Left ventricle myocardium inferior (tissue), 1 donor: ENCODE measurements at regions not wholly inside any gene's neighbourhood (a gene's known extent, or its start where the extent isn't known, plus 50 kb on each side); places are given as distances from the start of the nearest gene placed in this dataset.

Experiments used
- DNase-seq: peaks from one replicate; pipeline ENCODE4 v3.0.0-alpha.2; 2020
- H3K27ac ChIP-seq: fragments of 200-600 bp; replicated peaks from 2 replicates; pipeline ENCODE4 v1.8.0; 2021
- H3K27me3 ChIP-seq: fragments of 200-600 bp; 2 replicates; pipeline ENCODE4 v1.8.0; 2021; ENCODE audit warnings: low read depth
- H3K36me3 ChIP-seq: fragments of 200-600 bp; 2 replicates; pipeline ENCODE4 v1.8.0; 2021
- H3K4me1 ChIP-seq: fragments of 200-600 bp; 2 replicates; pipeline ENCODE4 v1.8.0; 2021
- H3K4me3 ChIP-seq: fragments of 200-600 bp; 2 replicates; pipeline ENCODE4 v1.8.0; 2021; ENCODE audit warnings: mild to moderate bottlenecking, moderate library complexity
- H3K9me3 ChIP-seq: fragments of 200-600 bp; replicated peaks from 2 replicates; pipeline ENCODE4 v1.8.0; 2021
- intact Hi-C: fragments of 100-400 bp; cut with micrococcal nuclease; formaldehyde crosslinking; loops from one replicate; pipeline ENCODE4 v1.11.0; 2022
- TF ChIP-seq, protein P1 (sequence below): fragments of 200-600 bp; IDR thresholded peaks from 2 replicates; pipeline ENCODE4 v1.8.0; 2021; ENCODE audit warnings: antibody characterized with exemption, mild to moderate bottlenecking, borderline replicate concordance
- donor health status: DM: no; HTN: yes; CAD: no; lungs with severe emphysema.

DNA sequence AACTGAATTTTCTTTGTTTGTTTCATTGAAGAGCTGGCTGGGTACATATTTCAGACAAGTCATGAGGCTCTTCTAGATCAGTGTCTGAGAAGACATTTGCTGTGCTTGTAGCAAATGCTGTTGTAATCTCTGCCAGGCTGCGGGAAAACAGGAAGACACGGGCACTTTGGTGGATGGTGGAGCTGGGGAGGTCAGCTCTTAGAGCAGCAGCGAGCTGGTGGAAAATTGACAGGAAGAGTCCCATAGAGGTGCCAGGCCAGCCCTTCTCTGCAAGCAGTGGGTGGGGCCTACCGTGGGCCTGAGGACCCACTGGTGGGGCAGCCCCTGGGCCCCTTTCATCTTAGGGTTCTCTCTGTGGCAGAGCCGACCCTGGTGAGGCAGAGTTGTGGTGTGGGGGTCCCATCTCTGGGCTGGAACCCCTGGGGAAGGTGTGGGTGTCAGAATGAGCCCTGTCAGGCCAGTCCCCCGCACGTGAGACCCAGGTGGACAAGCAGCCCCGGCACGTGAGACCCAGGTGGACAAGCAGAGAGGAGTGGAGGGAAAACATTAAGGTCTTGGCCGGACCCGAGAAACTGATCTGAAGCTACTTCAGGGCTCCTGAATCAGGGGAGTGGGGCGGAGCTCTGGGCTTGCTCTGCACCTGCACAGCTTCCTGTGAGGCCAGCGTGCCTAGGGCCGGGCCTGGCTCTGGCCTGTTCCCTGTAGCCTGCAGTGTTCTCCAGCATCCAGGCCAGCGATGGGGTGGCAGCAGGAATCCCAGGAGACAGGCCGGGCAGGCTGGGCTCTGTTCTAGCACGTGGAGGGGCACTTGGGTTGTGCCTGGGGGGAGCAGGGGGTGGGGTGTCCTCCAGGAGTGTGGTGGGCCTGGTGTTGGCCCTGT is 273.5 kb upstream of the HDAC4 start:
- DNase-seq: no peak
- Histone ChIP-seq H3K4me3 (no peak overlapping the region), H3K27ac (no peak overlapping the region), H3K9me3 (no peaks in the 10 kb centered on the region), H3K36me3 (no peaks in the 10 kb centered on the region), H3K4me1 (no peaks in the 10 kb centered on the region), H3K27me3 (peaks cover 43% of the 10 kb centered on the region)
- intact Hi-C loops: no loop called here
- TF ChIP-seq, protein P1, sequence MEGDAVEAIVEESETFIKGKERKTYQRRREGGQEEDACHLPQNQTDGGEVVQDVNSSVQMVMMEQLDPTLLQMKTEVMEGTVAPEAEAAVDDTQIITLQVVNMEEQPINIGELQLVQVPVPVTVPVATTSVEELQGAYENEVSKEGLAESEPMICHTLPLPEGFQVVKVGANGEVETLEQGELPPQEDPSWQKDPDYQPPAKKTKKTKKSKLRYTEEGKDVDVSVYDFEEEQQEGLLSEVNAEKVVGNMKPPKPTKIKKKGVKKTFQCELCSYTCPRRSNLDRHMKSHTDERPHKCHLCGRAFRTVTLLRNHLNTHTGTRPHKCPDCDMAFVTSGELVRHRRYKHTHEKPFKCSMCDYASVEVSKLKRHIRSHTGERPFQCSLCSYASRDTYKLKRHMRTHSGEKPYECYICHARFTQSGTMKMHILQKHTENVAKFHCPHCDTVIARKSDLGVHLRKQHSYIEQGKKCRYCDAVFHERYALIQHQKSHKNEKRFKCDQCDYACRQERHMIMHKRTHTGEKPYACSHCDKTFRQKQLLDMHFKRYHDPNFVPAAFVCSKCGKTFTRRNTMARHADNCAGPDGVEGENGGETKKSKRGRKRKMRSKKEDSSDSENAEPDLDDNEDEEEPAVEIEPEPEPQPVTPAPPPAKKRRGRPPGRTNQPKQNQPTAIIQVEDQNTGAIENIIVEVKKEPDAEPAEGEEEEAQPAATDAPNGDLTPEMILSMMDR: no peak

DNA sequence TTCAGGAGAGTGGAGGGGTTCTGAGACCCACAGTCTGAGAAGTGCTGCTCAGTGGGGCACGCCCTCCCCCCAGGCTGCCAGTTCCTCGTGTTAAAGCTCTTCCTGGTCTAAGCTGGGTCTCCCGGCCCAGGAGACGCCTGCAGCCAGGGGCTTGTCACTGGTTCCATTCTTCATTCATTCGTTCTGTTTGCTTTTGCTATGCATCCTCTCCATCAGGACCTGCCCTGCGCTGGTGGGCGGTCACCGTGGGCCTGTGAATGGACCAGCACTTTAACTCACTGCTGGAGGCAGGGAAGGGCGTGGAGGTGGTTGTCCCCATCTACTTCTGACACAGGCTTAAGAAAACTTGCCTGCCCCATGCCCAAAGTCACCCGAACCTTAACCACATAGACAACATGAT is 272.8 kb upstream of the HDAC4 start:
- H3K36me3 ChIP-seq: no peaks in the 10 kb centered on the region
- intact Hi-C loops: no loop called here
- TF ChIP-seq, protein P1: no peak
- no peaks in the 10 kb centered on the region for H3K9me3 ChIP-seq
- no peak overlapping the region for H3K27ac ChIP-seq
- no peaks in the 10 kb centered on the region for H3K4me1 ChIP-seq
- H3K27me3 ChIP-seq: peaks cover 37% of the 10 kb centered on the region
- DNase-seq: no peak
- H3K4me3 ChIP-seq: no peak overlapping the region

DNA sequence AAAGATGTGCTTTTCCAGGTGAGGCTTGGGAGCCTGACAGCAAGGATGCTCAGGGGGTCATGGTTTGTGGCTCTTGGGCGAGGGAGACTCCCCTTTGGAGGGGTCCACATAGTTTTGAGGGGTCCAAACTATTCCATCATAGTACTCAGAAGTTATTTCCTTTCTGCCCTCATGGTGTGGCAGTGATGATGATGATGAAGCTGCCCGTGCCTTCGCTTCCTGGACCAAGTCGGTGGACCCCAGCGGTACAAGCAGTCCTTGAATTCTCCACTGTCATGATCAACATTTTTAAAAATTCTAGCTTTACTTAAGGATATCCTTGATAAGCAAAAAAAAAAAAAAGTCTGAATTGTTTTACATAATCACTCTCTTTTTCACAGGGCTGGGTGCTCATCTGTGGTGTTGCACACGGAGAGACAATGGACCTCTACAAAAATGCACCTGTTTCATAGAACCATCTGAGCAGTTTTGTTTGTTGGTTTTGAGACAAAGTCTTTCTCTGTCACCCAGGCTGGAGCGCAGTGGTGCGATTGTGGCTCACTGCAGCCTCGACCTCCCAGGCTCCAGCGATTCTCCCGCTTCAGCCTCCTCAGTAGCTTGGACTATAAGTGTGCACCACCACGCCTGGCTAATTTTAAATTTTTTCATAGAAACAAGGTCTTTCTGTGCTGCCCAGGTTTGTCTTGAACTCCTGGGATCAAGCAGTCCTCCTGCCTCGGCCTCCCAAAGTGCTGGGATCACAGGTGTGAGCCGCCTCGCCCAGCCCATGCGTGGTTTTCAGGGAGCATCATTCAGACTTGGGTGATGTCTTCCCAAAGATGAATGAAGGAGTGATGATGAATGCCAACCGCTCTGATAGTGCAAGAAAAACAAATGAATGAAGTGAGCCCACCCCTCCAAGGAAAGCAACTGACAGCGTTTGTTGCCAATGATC is 271.4 kb upstream of the HDAC4 start:
- TF ChIP-seq, protein P1: no peak
- no peaks in the 10 kb centered on the region for H3K9me3 ChIP-seq
- H3K27ac ChIP-seq: no peak overlapping the region
- H3K36me3 ChIP-seq: no peaks in the 10 kb centered on the region
- peaks cover 31% of the 10 kb centered on the region for H3K27me3 ChIP-seq
- H3K4me3 ChIP-seq: no peak overlapping the region
- no peaks in the 10 kb centered on the region for H3K4me1 ChIP-seq
- intact Hi-C loops: no loop called here
- DNase-seq: no peak

DNA sequence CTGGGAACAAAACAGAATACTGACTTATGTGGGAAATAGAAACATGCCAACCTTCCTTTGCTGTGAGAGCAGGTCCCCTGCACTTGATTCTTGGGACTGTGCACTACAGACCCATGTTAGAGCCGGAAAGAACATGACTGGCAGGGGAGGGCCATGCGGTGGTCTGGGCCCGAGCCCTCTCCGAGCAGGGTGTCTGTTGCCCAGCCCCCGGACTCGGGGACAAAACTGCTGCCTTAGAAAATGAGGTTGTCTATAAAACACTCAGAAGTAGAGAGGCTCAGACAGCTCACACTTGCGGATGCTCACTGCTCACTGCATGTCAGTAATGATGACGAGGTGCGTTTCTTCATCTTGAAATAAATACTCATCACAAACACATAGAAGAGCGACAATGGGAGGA is 270.7 kb upstream of the HDAC4 start:
- peaks cover 32% of the 10 kb centered on the region for H3K27me3 ChIP-seq
- no peak for DNase-seq
- TF ChIP-seq, protein P1: no peak
- H3K36me3 ChIP-seq: no peaks in the 10 kb centered on the region
- H3K27ac ChIP-seq: no peak overlapping the region
- intact Hi-C loops: no loop called here
- H3K9me3 ChIP-seq: no peaks in the 10 kb centered on the region
- no peak overlapping the region for H3K4me3 ChIP-seq
- no peaks in the 10 kb centered on the region for H3K4me1 ChIP-seq

DNA sequence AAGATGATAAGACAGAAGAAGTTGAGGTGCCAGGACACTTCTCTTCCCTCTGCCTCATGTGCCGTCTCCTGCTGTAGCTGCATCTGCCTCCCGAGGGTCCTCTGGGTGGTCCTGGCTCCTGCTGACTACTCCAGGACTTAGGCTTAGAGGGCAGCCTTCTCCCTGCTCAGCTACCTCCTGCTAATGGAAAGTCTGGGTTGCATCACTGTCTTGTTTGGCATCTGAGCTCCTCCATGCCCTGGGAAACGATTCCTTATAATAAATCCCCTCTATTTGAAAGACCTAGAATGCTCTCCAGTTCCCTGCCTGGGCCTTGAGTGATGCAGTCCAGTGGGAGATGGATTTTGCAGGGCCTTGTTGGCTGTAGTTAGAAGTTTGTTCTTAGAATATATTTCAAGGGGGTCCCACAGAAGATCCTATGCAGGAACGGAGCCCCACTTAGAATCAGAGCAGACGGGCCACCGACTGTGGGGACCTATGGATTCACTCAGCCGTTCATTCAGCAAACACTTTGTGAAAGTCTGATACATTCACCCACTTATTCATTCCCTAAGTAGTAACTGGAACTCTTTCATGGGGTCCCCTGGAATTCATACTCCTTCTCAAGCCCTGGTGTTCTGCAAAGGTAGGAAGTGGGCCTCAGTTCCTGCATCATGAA is 269.8 kb upstream of the HDAC4 start:
- Histone ChIP-seq H3K4me1 (no peaks in the 10 kb centered on the region), H3K36me3 (no peaks in the 10 kb centered on the region), H3K9me3 (no peaks in the 10 kb centered on the region), H3K27ac (no peak overlapping the region), H3K4me3 (no peak overlapping the region), H3K27me3 (peaks cover 32% of the 10 kb centered on the region)
- TF ChIP-seq, protein P1: no peak
- DNase-seq: no peak
- intact Hi-C loops: no loop called here
